ENCODE measurements at regions not wholly inside any gene's neighbourhood (a gene's known extent, or its start where the extent isn't known, plus 50 kb on each side); places are given as distances from the start of the nearest gene placed in this dataset.

DNA sequence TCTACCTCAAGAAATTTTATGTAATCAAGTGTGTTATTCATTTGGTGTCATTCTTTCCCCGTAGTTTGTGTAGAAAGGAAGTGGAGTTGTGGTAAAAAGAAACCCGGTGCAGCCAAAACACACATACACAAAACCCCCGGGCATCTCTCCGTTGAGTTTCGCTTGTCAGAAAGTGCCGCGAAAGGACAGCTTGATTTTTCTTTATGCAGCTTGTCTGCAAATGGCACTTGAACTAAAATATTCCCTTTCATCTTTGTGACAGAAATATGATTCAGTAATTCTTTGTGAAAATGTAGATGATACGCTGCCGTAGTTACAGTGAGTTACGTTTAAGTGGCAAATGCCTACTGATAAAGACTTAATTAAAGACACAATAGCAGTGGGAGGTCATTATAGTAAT, 268.8 kb upstream of the SPRED2 start:
- no peak for TF ChIP-seq POLR2A (IDR thresholded peaks at IDR 0.05; ENCODE audit: extremely low read depth, insufficient read length)
- TF ChIP-seq, protein P1, sequence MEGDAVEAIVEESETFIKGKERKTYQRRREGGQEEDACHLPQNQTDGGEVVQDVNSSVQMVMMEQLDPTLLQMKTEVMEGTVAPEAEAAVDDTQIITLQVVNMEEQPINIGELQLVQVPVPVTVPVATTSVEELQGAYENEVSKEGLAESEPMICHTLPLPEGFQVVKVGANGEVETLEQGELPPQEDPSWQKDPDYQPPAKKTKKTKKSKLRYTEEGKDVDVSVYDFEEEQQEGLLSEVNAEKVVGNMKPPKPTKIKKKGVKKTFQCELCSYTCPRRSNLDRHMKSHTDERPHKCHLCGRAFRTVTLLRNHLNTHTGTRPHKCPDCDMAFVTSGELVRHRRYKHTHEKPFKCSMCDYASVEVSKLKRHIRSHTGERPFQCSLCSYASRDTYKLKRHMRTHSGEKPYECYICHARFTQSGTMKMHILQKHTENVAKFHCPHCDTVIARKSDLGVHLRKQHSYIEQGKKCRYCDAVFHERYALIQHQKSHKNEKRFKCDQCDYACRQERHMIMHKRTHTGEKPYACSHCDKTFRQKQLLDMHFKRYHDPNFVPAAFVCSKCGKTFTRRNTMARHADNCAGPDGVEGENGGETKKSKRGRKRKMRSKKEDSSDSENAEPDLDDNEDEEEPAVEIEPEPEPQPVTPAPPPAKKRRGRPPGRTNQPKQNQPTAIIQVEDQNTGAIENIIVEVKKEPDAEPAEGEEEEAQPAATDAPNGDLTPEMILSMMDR (IDR thresholded peaks at IDR 0.05; ENCODE audit: low read depth, low read length), result no peak

Data from NB4 (cell line).